HEK293T (cell line): ENCODE measurements at regions not wholly inside any gene's neighbourhood (a gene's known extent, or its start where the extent isn't known, plus 50 kb on each side); places are given as distances from the start of the nearest gene placed in this dataset.

ENCODE experiments used
- BHLHE40 ChIP-seq: fragments of 450-650 bp; IDR thresholded peaks from 2 replicates; pipeline ENCODE4 v1.6.1; 2016; ENCODE audit warnings: mild to moderate bottlenecking, moderate library complexity, borderline replicate concordance
- ZNF384 ChIP-seq: fragments of 450-650 bp; IDR thresholded peaks from 2 replicates; pipeline ENCODE4 v1.6.1; 2016

GRCh38 chr3:189094539-189094938 is 77.2 kb upstream of the TPRG1 start:
- TF ChIP-seq ZNF384 (no peak), BHLHE40 (no peak)
